K562 (cell line): ENCODE measurements at regions not wholly inside any gene's neighbourhood (a gene's known extent, or its start where the extent isn't known, plus 50 kb on each side); places are given as distances from the start of the nearest gene placed in this dataset.

Experiments
- ATAC-seq: fragments of 200-7000 bp; cut with Tn5 transposase; 3 replicates; pipeline ENCODE4 v1.9.1; 2020; ENCODE audit warnings: moderate library complexity
- BruUV-seq: library from RNA; stranded (reverse); fragments of 400-500 nt; replicated peaks from 2 replicates; lab custom pipeline; 2021; lab: Mats Ljungman, UMichigan
- CTCF ChIA-PET: fragments of 300-600 bp; formaldehyde crosslinking; extraction: SDS; loops from one replicate; lab custom pipeline; 2021; ENCODE audit warnings: low intra/inter-chr PET ratio; lab: Yijun Ruan, JAX
- POLR2A ChIA-PET: fragments of 300-600, 350-650 bp; sonication (Branson Sonifier 250); formaldehyde crosslinking; extraction: SDS; loops from one replicate; lab custom pipeline; 2021; ENCODE audit warnings: antibody characterized with exemption, inconsistent platforms; lab: Yijun Ruan, JAX
- DNase-seq, 4 experiments: peaks; one replicate each; pipeline versions ENCODE4 v3.0.0 to v3.0.0-alpha.2; 2011 to 2018; ENCODE audit warnings: low spot score in 3 of 4, mixed read lengths in 3 of 4; ENCODE audit errors: extremely low read depth in 1 of 4
- FAIRE-seq: peaks from 2 replicates; lab custom pipeline; 2011; peaks lifted over from hg19 to GRCh38; lab: Jason Lieb, UNC
- H2AFZ ChIP-seq: 2 replicates; pipeline ENCODE4 v1.6.0; 2011; ENCODE audit warnings: low read depth, low read length, control low read depth, inconsistent platforms
- H3K27ac ChIP-seq: fragments of 200-600 bp; 3 replicates; pipeline ENCODE4 v1.8.0; 2011; ENCODE audit warnings: low read depth, mild to moderate bottlenecking, control low read depth, inconsistent platforms, low read length, moderate library complexity, mixed read lengths; ENCODE audit errors: extremely low read depth
- H3K27me3 ChIP-seq, 2 experiments: fragments of 300-600 bp in 1 of 2; 2 replicates in 1 of 2; 3 replicates in 1 of 2; pipeline versions ENCODE4 v1.6.0 to v1.8.0; 2011; ENCODE audit warnings: inconsistent platforms in 2 of 2, low read length in 2 of 2, mild to moderate bottlenecking in 1 of 2, mixed read lengths in 1 of 2, moderate library complexity in 1 of 2; ENCODE audit not compliant: control insufficient read depth in 2 of 2, insufficient read depth in 2 of 2
- H3K36me3 ChIP-seq: fragments of 300-600 bp; 3 replicates; pipeline ENCODE4 v1.8.0; 2011; ENCODE audit warnings: mild to moderate bottlenecking, low read length, inconsistent platforms; ENCODE audit not compliant: control insufficient read depth, insufficient read depth
- H3K4me1 ChIP-seq, 2 experiments: fragments of 200-600 bp in 1 of 2; replicated peaks in 1 of 2; 2 replicates in 1 of 2; 3 replicates in 1 of 2; pipeline versions ENCODE4 v1.5.1 to v1.8.0; 2011; ENCODE audit warnings: inconsistent platforms in 2 of 2, low read length in 2 of 2, mild to moderate bottlenecking in 1 of 2, mixed read lengths in 1 of 2, moderate library complexity in 1 of 2; ENCODE audit not compliant: control insufficient read depth in 2 of 2, insufficient read depth in 2 of 2
- H3K4me2 ChIP-seq: 2 replicates; pipeline ENCODE4 v1.6.1; 2011; ENCODE audit warnings: low read length, control low read depth, inconsistent platforms, mixed read lengths; ENCODE audit not compliant: insufficient read depth
- H3K4me3 ChIP-seq: fragments of 200-600 bp; sonication (generic), shearing (Covaris generic); 2 replicates; pipeline ENCODE4 v1.5.1; 2016; ENCODE audit warnings: control low read depth, inconsistent platforms
- H3K79me2 ChIP-seq: fragments of 200-600 bp; 3 replicates; pipeline ENCODE4 v1.8.0; 2011; ENCODE audit warnings: low read length, inconsistent platforms; ENCODE audit not compliant: control insufficient read depth, insufficient read depth
- H3K9ac ChIP-seq, 2 experiments: 2 replicates each; pipeline versions ENCODE4 v1.6.0 to v1.6.1; 2011; ENCODE audit warnings: low read depth in 2 of 2, low read length in 2 of 2, control low read depth in 1 of 2, inconsistent platforms in 1 of 2, mild to moderate bottlenecking in 1 of 2, mixed read lengths in 1 of 2; ENCODE audit not compliant: insufficient read depth in 1 of 2
- H3K9me1 ChIP-seq: one replicate; pipeline ENCODE4 v1.6.0; 2011; ENCODE audit warnings: inconsistent platforms, mild to moderate bottlenecking, low read length, moderate library complexity; ENCODE audit not compliant: control insufficient read depth, insufficient read depth
- H3K9me3 ChIP-seq: replicated peaks from 2 replicates; pipeline ENCODE4 v1.5.1; 2011; ENCODE audit warnings: low read depth, low read length, inconsistent platforms; ENCODE audit not compliant: control insufficient read depth, insufficient read depth
- H4K20me1 ChIP-seq: replicated peaks from 2 replicates; pipeline ENCODE4 v1.6.1; 2011; ENCODE audit warnings: low read length, inconsistent platforms, mixed read lengths; ENCODE audit not compliant: control insufficient read depth, insufficient read depth
- GATAD2B ChIP-seq: fragments of 450-650 bp; IDR thresholded peaks from 2 replicates; pipeline ENCODE4 v1.6.1; 2017; ENCODE audit warnings: mild to moderate bottlenecking, borderline replicate concordance
- MBD1 ChIP-seq: fragments of 250-450 bp; sonication (Bioruptor Pico); IDR thresholded peaks from 2 replicates; pipeline ENCODE4 v1.8.0; 2022; ENCODE audit warnings: inconsistent platforms
- NR2F6 ChIP-seq: fragments of 450-650 bp; formaldehyde crosslinking; IDR thresholded peaks from 2 replicates; pipeline ENCODE4 v1.4.0; 2020; ENCODE audit warnings: mild to moderate bottlenecking
- RBM22 ChIP-seq: fragments of 200-400 bp; formaldehyde crosslinking; IDR thresholded peaks from 2 replicates; pipeline ENCODE4 v1.6.1; 2018; ENCODE audit warnings: low read length, low read depth; ENCODE audit not compliant: poor library complexity, severe bottlenecking
- SNIP1 ChIP-seq: fragments of 450-650 bp; IDR thresholded peaks from 2 replicates; pipeline ENCODE4 v1.7.1; 2017; ENCODE audit warnings: low read depth, mild to moderate bottlenecking
- WGBS: fragments of 100-300 bp; shearing (Covaris generic); methylation state at CpG from one replicate; pipeline ENCODE4 v1.1.6; 2016; ENCODE audit warnings: low coverage, mixed read lengths; ENCODE audit not compliant: insufficient coverage; ENCODE audit errors: missing lambda C conversion rate; 5-methylcytosine and 5-hydroxymethylcytosine counted together
- in situ Hi-C: fragments of 300-500 bp; cut with MboI; formaldehyde crosslinking; loops from 4 replicates; pipeline ENCODE4 v1.15.0; 2018; ENCODE audit warnings: inconsistent platforms, mixed read lengths
- intact Hi-C: fragments of 100-400 bp; cut with micrococcal nuclease; formaldehyde crosslinking; loops from 2 replicates; pipeline ENCODE4 v1.14.2; 2022

- Histone ChIP-seq H3K79me2 (no peaks in the 10 kb centered on the region), H3K4me3 (no peak overlapping the region), H3K4me1 (no peaks in the 10 kb centered on the region; a peak in 1 of 5 replicates), H3K9me1 (no peaks in the 10 kb centered on the region), H4K20me1 (no peaks in the 10 kb centered on the region), H3K4me2 (no peak overlapping the region), H3K27ac (no peak overlapping the region), H3K36me3 (no peaks in the 10 kb centered on the region), H2AFZ (no peak overlapping the region), H3K27me3 (no peaks in the 10 kb centered on the region), H3K9me3 (no peaks in the 10 kb centered on the region), H3K9ac (no peak overlapping the region)
- FAIRE-seq (no peak), DNase-seq (no peak), ATAC-seq (no peak)
- intact Hi-C loops (no loop called here), in situ Hi-C loops (no loop called here)
- ChIA-PET CTCF (no interaction called here), POLR2A (no interaction called here)
- WGBS: 2% methylated on average over 9 of the region's 9 CpGs
- TF ChIP-seq RBM22: no peak
- BruUV-seq: no TSS peak
These were observed 142.7 kb downstream of the SUCLA2 start for GRCh38 chr13:47858042-47859025.

- no peaks in the 10 kb centered on the region for H4K20me1 ChIP-seq
- H3K4me1 ChIP-seq: no peaks in the 10 kb centered on the region
- in situ Hi-C loops (no loop called here), intact Hi-C loops (no loop called here)
- H3K79me2 ChIP-seq: no peaks in the 10 kb centered on the region
- 0% methylated on average over 1 of the region's 1 CpG for WGBS
- no peaks in the 10 kb centered on the region for H3K27me3 ChIP-seq
- no peaks in the 10 kb centered on the region for H3K9me1 ChIP-seq
- ChIA-PET CTCF (no interaction called here), POLR2A (no interaction called here)
- TF ChIP-seq GATAD2B: no peak
- TF ChIP-seq SNIP1: no peak
- TF ChIP-seq NR2F6 (CRISPR knock-in tag): no peak
- TF ChIP-seq MBD1 (CRISPR knock-in tag): no peak
- H3K27ac ChIP-seq: no peak overlapping the region
- FAIRE-seq: no peak
- no peak for ATAC-seq
- BruUV-seq: no TSS peak
- no peak overlapping the region for H2AFZ ChIP-seq
- H3K9me3 ChIP-seq: no peaks in the 10 kb centered on the region
- no peaks in the 10 kb centered on the region for H3K36me3 ChIP-seq
- no peak overlapping the region for H3K9ac ChIP-seq
- no peak for DNase-seq
- H3K4me3 ChIP-seq: no peak overlapping the region
- no peak overlapping the region for H3K4me2 ChIP-seq
These were observed 147.8 kb downstream of the SUCLA2 start for GRCh38 chr13:47853236-47853635.
